H1 (cell line): ENCODE measurements at regions not wholly inside any gene's neighbourhood (a gene's known extent, or its start where the extent isn't known, plus 50 kb on each side); places are given as distances from the start of the nearest gene placed in this dataset.

Source experiments
- CTCF ChIA-PET: fragments of 300-600 bp; sonication (Branson Sonifier 250); formaldehyde crosslinking; loops from one replicate; lab custom pipeline; 2021; ENCODE audit not compliant: partially characterized antibody; lab: Charles Lee
- POLR2A ChIA-PET: fragments of 300-600 bp; sonication (Branson Sonifier 250); formaldehyde crosslinking; loops from one replicate; lab custom pipeline; 2021; ENCODE audit warnings: inconsistent platforms; ENCODE audit not compliant: partially characterized antibody; lab: Charles Lee
- DNase-seq, 2 experiments: peaks; one replicate each; pipeline versions ENCODE4 v3.0.0 to v3.0.0-alpha.2; 2010 to 2022; ENCODE audit warnings: low spot score in 2 of 2, low read depth in 1 of 2, mixed read lengths in 1 of 2
- FAIRE-seq: peaks from 2 replicates; lab custom pipeline; 2011; peaks lifted over from hg19 to GRCh38; lab: Jason Lieb, UNC
- H2AFZ ChIP-seq: 2 replicates; pipeline ENCODE4 v1.8.1; 2012; ENCODE audit warnings: low read length, inconsistent platforms
- H2AK5ac ChIP-seq: 2 replicates; pipeline ENCODE4 v1.6.1; 2013; ENCODE audit warnings: low read depth, low read length
- H2BK120ac ChIP-seq: replicated peaks from 2 replicates; pipeline ENCODE3; 2013; ENCODE audit warnings: low read depth, low read length, inconsistent platforms
- H2BK12ac ChIP-seq: 2 replicates; pipeline ENCODE4 v1.6.1; 2013; ENCODE audit warnings: low read depth, low read length
- H2BK15ac ChIP-seq: 2 replicates; pipeline ENCODE4 v1.6.1; 2013; ENCODE audit warnings: low read length
- H2BK20ac ChIP-seq: 2 replicates; pipeline ENCODE4 v1.6.1; 2013; ENCODE audit warnings: low read length
- H2BK5ac ChIP-seq: 2 replicates; pipeline ENCODE4 v1.6.1; 2013; ENCODE audit warnings: low read depth, low read length
- H3K14ac ChIP-seq: 2 replicates; pipeline ENCODE4 v1.6.1; 2013; ENCODE audit warnings: inconsistent platforms; ENCODE audit not compliant: insufficient read length
- H3K18ac ChIP-seq: 2 replicates; pipeline ENCODE4 v1.6.1; 2013; ENCODE audit warnings: low read length; ENCODE audit errors: extremely low read depth
- H3K23ac ChIP-seq: 2 replicates; pipeline ENCODE4 v1.6.1; 2013; ENCODE audit warnings: inconsistent platforms; ENCODE audit not compliant: insufficient read length
- H3K23me2 ChIP-seq: 2 replicates; pipeline ENCODE4 v1.6.1; 2013; ENCODE audit warnings: low read depth, low read length
- H3K27ac ChIP-seq: 2 replicates; pipeline ENCODE4 v1.6.1; 2011; ENCODE audit warnings: low read depth, low read length, inconsistent platforms
- H3K27me3 ChIP-seq, 4 experiments: replicated peaks in 1 of 4; 1 replicate in 1 of 4; 2 replicates in 3 of 4; pipeline versions ENCODE4 v1.6.1 to v1.8.1; 2011 to 2013; ENCODE audit warnings: low read length in 3 of 4, mild to moderate bottlenecking in 3 of 4, inconsistent platforms in 2 of 4, mixed read lengths in 2 of 4, moderate library complexity in 1 of 4; ENCODE audit not compliant: control insufficient read depth in 3 of 4, insufficient read depth in 3 of 4; ENCODE audit errors: extremely low read depth in 1 of 4
- H3K36me3 ChIP-seq, 4 experiments: 2 replicates each; pipeline versions ENCODE4 v1.6.1 to v1.8.1; 2011 to 2013; ENCODE audit warnings: mild to moderate bottlenecking in 4 of 4, low read length in 3 of 4, moderate library complexity in 2 of 4, control low read depth in 1 of 4, inconsistent platforms in 1 of 4; ENCODE audit not compliant: insufficient read depth in 4 of 4, control insufficient read depth in 2 of 4
- H3K4ac ChIP-seq: replicated peaks from 2 replicates; pipeline ENCODE3; 2013; ENCODE audit warnings: low read length, low read depth, mixed read lengths, inconsistent platforms; ENCODE audit not compliant: insufficient read length
- H3K4me1 ChIP-seq, 4 experiments: replicated peaks in 1 of 4; 1 replicate in 1 of 4; 2 replicates in 3 of 4; pipeline versions ENCODE4 v1.6.1 to v1.8.1; 2011 to 2013; ENCODE audit warnings: low read length in 3 of 4, inconsistent platforms in 2 of 4, mixed read lengths in 1 of 4; ENCODE audit not compliant: insufficient read depth in 4 of 4, control insufficient read depth in 3 of 4
- H3K4me2 ChIP-seq, 2 experiments: 2 replicates each; pipeline versions ENCODE4 v1.6.1 to v1.8.1; 2011 to 2013; ENCODE audit warnings: low read depth in 2 of 2, low read length in 2 of 2, control low read depth in 1 of 2, inconsistent platforms in 1 of 2, mild to moderate bottlenecking in 1 of 2; ENCODE audit not compliant: insufficient read depth in 1 of 2
- H3K4me3 ChIP-seq, 4 experiments: fragments of 200-600, 300-600 bp in 1 of 4; sonication (generic), shearing (Covaris generic), sonication (Bioruptor Twin) in 1 of 4; 2 replicates each; pipeline versions ENCODE4 v1.5.1 to v1.8.1; 2011 to 2016; ENCODE audit warnings: low read length in 4 of 4, low read depth in 3 of 4, control low read depth in 2 of 4, inconsistent platforms in 2 of 4, mild to moderate bottlenecking in 2 of 4, mixed read lengths in 1 of 4, moderate library complexity in 1 of 4; ENCODE audit not compliant: insufficient read depth in 2 of 4; ENCODE audit errors: extremely low read depth in 1 of 4
- H3K56ac ChIP-seq: replicated peaks from 2 replicates; pipeline ENCODE3; 2013; ENCODE audit warnings: low read depth, mild to moderate bottlenecking, mixed read lengths, low read length, inconsistent platforms; ENCODE audit not compliant: insufficient read length
- H3K79me1 ChIP-seq: 2 replicates; pipeline ENCODE4 v1.6.1; 2013; ENCODE audit warnings: low read depth, low read length, control low read depth
- H3K79me2 ChIP-seq, 2 experiments: 2 replicates each; pipeline versions ENCODE4 v1.6.1 to v1.8.1; 2012 to 2013; ENCODE audit warnings: low read length in 2 of 2, mild to moderate bottlenecking in 2 of 2, inconsistent platforms in 1 of 2; ENCODE audit not compliant: insufficient read depth in 2 of 2, control insufficient read depth in 1 of 2
- H3K9ac ChIP-seq, 4 experiments: replicated peaks in 1 of 4; 1 replicate in 1 of 4; 2 replicates in 3 of 4; pipeline versions ENCODE4 v1.6.1 to v1.8.1; 2011 to 2013; ENCODE audit warnings: low read depth in 3 of 4, low read length in 3 of 4, control low read depth in 2 of 4, mild to moderate bottlenecking in 2 of 4, moderate library complexity in 2 of 4, inconsistent platforms in 1 of 4; ENCODE audit errors: extremely low read depth in 1 of 4
- H3K9me3 ChIP-seq, 2 experiments: 2 replicates each; pipeline versions ENCODE4 v1.6.1 to v1.8.1; 2012 to 2013; ENCODE audit warnings: mild to moderate bottlenecking in 2 of 2, moderate library complexity in 2 of 2, control low read depth in 1 of 2, inconsistent platforms in 1 of 2, low read depth in 1 of 2, low read length in 1 of 2, mixed read lengths in 1 of 2; ENCODE audit not compliant: insufficient read depth in 2 of 2
- H4K20me1 ChIP-seq, 2 experiments: replicated peaks in 1 of 2; 2 replicates each; pipeline versions ENCODE3 to v1.8.1; 2011 to 2013; ENCODE audit warnings: inconsistent platforms in 2 of 2, low read length in 2 of 2, mild to moderate bottlenecking in 1 of 2; ENCODE audit not compliant: insufficient read depth in 2 of 2, control insufficient read depth in 1 of 2
- H4K5ac ChIP-seq: 2 replicates; pipeline ENCODE4 v1.6.1; 2013; ENCODE audit warnings: low read length, low read depth, mixed read lengths, inconsistent platforms; ENCODE audit not compliant: insufficient read length
- H4K8ac ChIP-seq: 2 replicates; pipeline ENCODE4 v1.8.0; 2013; ENCODE audit warnings: mild to moderate bottlenecking, moderate library complexity, low read length, inconsistent platforms; ENCODE audit not compliant: insufficient read depth; ENCODE audit errors: extremely low read depth
- H4K91ac ChIP-seq: replicated peaks from 2 replicates; pipeline ENCODE3; 2013; ENCODE audit warnings: low read length, mixed read lengths, inconsistent platforms; ENCODE audit not compliant: insufficient read length
- CHD2 ChIP-seq: IDR thresholded peaks from 2 replicates; pipeline ENCODE4 v1.6.1; 2012; ENCODE audit warnings: low read length, improper control_type of control experiment
- WGBS, 2 experiments: shearing (Covaris generic) in 1 of 2; methylation state at CpG; one replicate each; pipeline versions ENCODE4 v1.1.6 to v1.1.7; 2013 to 2015; ENCODE audit warnings: low lambda C conversion rate in 2 of 2, mixed read lengths in 2 of 2, inconsistent platforms in 1 of 2, low coverage in 1 of 2, missing lambda C conversion rate in 1 of 2; ENCODE audit not compliant: insufficient replicate concordance in 2 of 2, insufficient coverage in 1 of 2, insufficient read length in 1 of 2; ENCODE audit errors: extremely low coverage in 1 of 2, missing lambda C conversion rate in 1 of 2; 5-methylcytosine and 5-hydroxymethylcytosine counted together

DNA sequence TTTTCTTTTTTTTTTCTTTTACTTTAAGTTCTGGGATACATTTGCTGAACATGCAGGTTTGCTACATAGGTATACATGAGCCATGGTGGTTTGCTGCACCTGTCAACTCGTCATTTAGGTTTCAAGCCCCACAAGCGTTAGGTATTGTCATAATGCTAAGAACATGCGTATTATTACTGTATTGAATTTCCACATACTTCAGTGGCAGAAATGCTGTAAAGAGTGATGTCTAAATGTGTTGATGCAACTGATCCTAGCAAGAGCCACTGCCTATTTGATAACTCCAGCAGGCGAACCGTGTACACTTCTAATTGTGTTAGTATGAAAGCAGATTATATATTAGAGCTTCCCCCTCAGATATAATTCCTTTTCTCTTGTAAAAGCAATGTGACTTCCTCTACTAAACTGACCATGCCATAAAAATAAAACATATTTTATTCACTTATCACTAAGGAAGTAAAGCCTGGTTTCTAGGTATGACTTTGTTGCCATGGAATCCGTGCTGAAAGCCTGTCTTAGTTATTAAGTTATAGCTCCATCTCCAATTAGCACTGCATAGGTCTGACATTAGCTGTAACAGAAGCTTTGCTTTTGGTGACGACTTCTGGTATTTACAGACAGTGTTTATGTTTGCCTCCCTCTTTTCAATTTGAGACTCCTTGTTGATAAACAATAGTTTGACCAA lies 280.0 kb downstream of the GALR1 start:
- no peak overlapping the region for H2BK15ac ChIP-seq
- no peak overlapping the region for H3K14ac ChIP-seq
- no peak overlapping the region for H3K4me3 ChIP-seq
- ChIA-PET POLR2A (no interaction called here), CTCF (no interaction called here)
- WGBS, 2 experiments: 96% methylated on average over 7 of the region's 7 CpGs; no CpG with 5 or more reads in 1 of the 2 experiments
- H2AFZ ChIP-seq: no peak overlapping the region
- H3K79me2 ChIP-seq: no peaks in the 10 kb centered on the region
- H2AK5ac ChIP-seq: no peak overlapping the region
- H3K36me3 ChIP-seq: no peaks in the 10 kb centered on the region
- H3K9me3 ChIP-seq: peaks cover 0 to 4% of the 10 kb centered on the region in 2 experiments; a peak in 2 of 4 replicates
- H3K4me1 ChIP-seq: peaks cover 0 to 5% (median 0%) of the 10 kb centered on the region in 4 experiments; a peak in 1 of 7 replicates
- no peak overlapping the region for H3K27ac ChIP-seq
- no peak for DNase-seq
- TF ChIP-seq CHD2: no peak
- H3K79me1 ChIP-seq: peaks cover 5% of the 10 kb centered on the region; the same call in 1 of the 2 replicates
- no peak overlapping the region for H3K4ac ChIP-seq
- no peak overlapping the region for H2BK120ac ChIP-seq
- no peak overlapping the region for H3K18ac ChIP-seq
- H4K91ac ChIP-seq: no peak overlapping the region
- no peak overlapping the region for H3K56ac ChIP-seq
- H3K23me2 ChIP-seq: no peaks in the 10 kb centered on the region
- peaks cover 0 to 9% of the 10 kb centered on the region in 2 experiments for H4K20me1 ChIP-seq
- H2BK20ac ChIP-seq: no peak overlapping the region
- no peak overlapping the region for H2BK5ac ChIP-seq
- no peak overlapping the region for H2BK12ac ChIP-seq
- H3K9ac ChIP-seq: no peak overlapping the region
- H4K8ac ChIP-seq: no peak overlapping the region
- FAIRE-seq: no peak
- no peak overlapping the region for H3K23ac ChIP-seq
- H3K4me2 ChIP-seq: no peak overlapping the region
- H3K27me3 ChIP-seq: no peaks in the 10 kb centered on the region
- no peak overlapping the region for H4K5ac ChIP-seq
